ENCODE measurements at regions not wholly inside any gene's neighbourhood (a gene's known extent, or its start where the extent isn't known, plus 50 kb on each side); places are given as distances from the start of the nearest gene placed in this dataset.

DNA sequence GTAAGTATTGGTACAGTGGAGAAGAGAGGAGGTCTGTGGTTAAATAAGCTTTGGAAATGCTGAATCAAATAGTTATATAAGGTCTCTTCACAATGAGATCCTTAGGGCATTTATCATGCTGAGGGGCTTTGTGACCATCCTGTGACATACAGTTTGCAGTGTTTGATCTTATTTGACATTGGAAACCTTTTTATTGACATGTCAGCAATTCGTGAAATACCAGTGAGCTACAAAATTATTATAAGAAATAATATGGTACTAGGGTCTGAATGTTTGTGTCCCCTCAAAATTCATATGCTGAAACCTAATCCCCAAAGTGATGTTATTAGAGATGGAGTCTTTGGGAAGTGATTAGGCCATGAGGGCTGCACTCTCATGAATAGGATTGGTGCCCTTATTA lies 98.4 kb downstream of the MID1IP1 start:
- no peaks in the 10 kb centered on the region for H3K36me3 ChIP-seq (replicated peaks; ENCODE audit: control insufficient read depth, insufficient read depth, low read length)
- no peak overlapping the region for H3K4me3 ChIP-seq (ENCODE audit: insufficient read depth, low read depth, low read length)
- H3K27me3 ChIP-seq (ENCODE audit: control insufficient read depth, insufficient read depth, low read length): no peaks in the 10 kb centered on the region
- DNase-seq: no peak

DNA sequence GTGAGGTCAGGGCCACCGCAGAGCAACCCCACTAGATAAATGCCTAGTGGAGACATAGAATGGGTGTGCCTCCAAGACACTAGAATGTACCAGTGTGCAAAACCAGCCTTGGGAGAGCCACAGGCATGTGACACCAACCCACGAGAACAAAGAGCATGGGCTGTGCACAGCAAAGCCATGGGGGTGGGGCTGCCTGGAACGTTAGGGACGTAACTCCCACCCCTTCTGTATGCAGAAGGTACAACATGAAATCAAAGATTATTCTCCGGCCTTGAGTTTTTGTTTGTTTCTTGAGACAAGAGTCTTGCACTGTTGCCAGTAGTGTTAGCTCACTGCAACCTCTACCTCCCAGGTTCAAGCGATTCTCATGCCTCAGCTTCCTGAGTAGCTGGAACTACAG lies 99.5 kb downstream of the MID1IP1 start:
- Histone ChIP-seq H3K4me3 (ENCODE audit: insufficient read depth, low read depth, low read length) (no peak overlapping the region), H3K27me3 (ENCODE audit: control insufficient read depth, insufficient read depth, low read length) (no peaks in the 10 kb centered on the region), H3K36me3 (replicated peaks; ENCODE audit: control insufficient read depth, insufficient read depth, low read length) (no peaks in the 10 kb centered on the region)
- DNase-seq: no peak

DNA sequence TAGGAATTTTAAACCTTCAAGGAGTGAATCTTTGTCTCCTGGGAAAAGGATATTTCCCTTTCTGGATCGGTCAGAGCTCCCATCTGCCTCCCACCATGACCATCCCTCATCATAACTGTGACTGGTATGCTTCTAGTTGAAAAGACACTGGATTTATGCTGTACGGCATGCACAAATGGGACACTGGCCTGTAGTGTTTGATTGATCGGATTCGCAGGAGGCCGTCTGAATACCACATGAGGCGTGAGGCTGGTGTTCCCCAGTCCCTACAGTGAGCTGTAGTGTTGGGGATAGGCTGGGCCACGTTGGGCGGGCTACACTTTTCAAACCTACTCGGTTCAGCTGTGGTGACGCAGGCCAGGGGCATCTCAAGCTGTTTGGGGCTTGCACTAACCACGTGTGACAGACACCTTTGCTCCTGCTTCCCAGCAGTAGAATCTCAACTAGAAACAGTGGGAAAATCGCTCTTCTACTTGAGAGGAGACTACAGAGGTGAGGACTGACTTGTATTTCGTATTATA lies 101.8 kb downstream of the MID1IP1 start:
- Histone ChIP-seq H3K36me3 (replicated peaks; ENCODE audit: control insufficient read depth, insufficient read depth, low read length) (no peaks in the 10 kb centered on the region), H3K27me3 (ENCODE audit: control insufficient read depth, insufficient read depth, low read length) (no peaks in the 10 kb centered on the region), H3K4me3 (ENCODE audit: insufficient read depth, low read depth, low read length) (no peak overlapping the region)
- no peak for DNase-seq

DNA sequence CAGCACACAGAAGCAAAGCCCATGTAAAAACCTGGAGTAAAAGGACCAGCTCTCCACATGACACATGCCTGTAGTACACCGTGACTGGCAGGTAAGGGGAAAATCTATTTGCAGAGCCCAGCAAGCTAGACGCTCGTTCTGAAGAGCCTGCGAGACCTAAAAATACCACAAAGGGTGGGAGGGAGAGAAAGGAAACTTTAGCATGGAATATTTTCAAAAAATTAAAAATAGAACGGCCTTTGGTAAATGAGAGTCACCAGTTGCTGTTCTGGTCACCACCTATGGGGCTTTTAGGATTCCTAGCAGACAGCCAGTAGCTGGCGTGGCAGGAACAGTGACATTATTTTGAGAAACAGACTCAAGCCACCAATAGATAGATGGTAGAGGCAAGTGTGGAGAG lies 115.5 kb downstream of the MID1IP1 start:
- Histone ChIP-seq H3K27me3 (ENCODE audit: control insufficient read depth, insufficient read depth, low read length) (no peaks in the 10 kb centered on the region), H3K36me3 (replicated peaks; ENCODE audit: control insufficient read depth, insufficient read depth, low read length) (no peaks in the 10 kb centered on the region), H3K4me3 (ENCODE audit: insufficient read depth, low read depth, low read length) (no peak overlapping the region)
- no peak for DNase-seq

DNA sequence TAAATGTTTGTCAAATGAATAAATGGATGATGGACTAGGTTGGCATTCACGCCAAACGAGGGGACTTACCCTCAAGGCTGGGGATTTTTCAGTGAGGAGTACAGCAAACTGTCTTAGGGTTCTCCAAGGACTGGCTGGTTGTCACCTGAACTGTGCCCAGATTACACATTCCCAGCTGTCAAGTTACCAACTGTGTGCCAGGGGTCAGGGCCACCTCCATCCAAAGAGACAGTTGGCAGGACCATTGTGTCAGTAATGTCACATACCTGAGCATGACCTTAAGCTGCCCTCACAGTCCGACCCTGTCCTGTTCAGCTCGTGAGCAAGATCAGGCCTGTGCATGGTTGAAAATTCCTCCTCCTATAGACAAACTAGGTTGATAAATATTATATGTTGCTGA lies 116.7 kb downstream of the MID1IP1 start:
- Histone ChIP-seq H3K36me3 (replicated peaks; ENCODE audit: control insufficient read depth, insufficient read depth, low read length) (no peaks in the 10 kb centered on the region), H3K27me3 (ENCODE audit: control insufficient read depth, insufficient read depth, low read length) (no peaks in the 10 kb centered on the region), H3K4me3 (ENCODE audit: insufficient read depth, low read depth, low read length) (no peak overlapping the region)
- no peak for DNase-seq

DNA sequence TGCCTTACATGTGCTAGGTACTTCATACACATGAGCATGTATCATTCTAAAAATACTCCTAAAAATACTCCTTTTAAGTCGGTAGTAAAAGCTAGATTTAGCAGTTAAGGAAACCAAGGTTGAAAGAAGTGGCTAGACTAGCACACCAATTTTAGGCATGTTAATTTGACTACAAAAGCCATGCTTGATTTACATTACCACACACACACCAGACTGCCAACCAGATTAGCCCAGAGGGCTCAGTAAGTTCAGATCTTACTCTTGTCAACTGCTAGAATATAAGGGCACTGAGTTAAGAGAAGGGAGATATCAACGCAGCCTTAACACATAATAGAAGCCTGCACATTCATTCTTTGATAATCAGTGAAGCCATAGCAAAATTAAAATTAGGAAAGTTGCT lies 117.9 kb downstream of the MID1IP1 start:
- H3K36me3 ChIP-seq (replicated peaks; ENCODE audit: control insufficient read depth, insufficient read depth, low read length): no peaks in the 10 kb centered on the region
- no peak overlapping the region for H3K4me3 ChIP-seq (ENCODE audit: insufficient read depth, low read depth, low read length)
- no peaks in the 10 kb centered on the region for H3K27me3 ChIP-seq (ENCODE audit: control insufficient read depth, insufficient read depth, low read length)
- no peak for DNase-seq

DNA sequence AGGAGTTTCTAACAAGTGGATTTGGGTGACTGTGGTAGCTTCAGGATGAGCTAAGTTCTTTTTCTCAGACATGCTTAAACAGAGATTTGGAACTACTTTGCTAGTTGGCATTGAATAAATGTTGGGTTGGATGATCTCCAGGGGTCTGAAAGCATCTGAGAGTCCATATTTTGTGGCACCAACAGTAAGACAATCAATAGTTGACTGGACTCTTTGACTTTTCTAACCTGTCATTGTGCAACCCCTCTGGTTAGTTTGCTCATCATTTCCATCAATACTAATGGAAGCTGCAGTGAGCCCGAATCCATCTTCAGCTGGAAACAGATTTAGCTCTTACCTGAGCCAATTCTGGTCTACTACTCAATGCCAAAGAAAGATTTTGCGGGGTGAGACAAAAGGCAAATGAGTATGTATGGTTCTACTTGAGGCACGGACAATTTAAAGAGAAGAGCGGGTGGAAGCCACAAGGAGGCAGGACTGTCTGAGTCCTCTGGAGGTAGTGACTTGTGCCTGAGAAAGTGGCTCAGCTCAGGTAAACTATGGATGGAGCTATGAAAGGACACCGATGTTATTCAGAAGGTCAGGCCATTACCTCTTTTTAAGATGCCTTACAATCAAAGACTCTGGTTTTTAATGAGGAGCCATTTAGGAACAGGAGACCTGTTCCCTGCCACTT lies 118.7 kb downstream of the MID1IP1 start:
- Histone ChIP-seq H3K27me3 (ENCODE audit: control insufficient read depth, insufficient read depth, low read length) (no peaks in the 10 kb centered on the region), H3K4me3 (ENCODE audit: insufficient read depth, low read depth, low read length) (no peak overlapping the region), H3K36me3 (replicated peaks; ENCODE audit: control insufficient read depth, insufficient read depth, low read length) (no peaks in the 10 kb centered on the region)
- no peak for DNase-seq

DNA sequence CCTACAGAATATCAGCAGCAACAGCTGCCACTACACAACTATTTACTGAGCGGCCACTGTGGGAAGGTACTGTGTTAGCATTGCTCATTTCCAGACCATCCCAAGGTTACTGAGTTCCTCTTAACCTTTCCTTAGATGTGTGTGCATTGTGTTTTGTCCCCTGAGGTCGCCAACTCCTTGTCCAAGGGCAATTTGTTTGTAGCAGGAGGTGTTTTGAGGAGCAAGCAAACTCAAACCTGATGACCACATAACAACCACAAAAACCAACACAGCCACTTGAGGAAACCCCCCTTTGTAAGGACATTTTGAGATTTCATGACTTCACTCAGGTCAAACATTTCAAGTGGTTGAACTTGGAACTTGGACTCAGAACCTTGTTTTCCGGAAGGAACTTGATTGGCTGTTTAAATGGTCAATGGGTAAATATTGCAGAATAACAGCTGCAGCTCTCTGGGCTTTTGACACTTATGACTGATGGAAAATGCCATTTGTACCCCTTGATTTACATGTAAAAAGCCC lies 122.3 kb downstream of the MID1IP1 start:
- Histone ChIP-seq H3K4me3 (ENCODE audit: insufficient read depth, low read depth, low read length) (no peak overlapping the region), H3K27me3 (ENCODE audit: control insufficient read depth, insufficient read depth, low read length) (no peaks in the 10 kb centered on the region), H3K36me3 (replicated peaks; ENCODE audit: control insufficient read depth, insufficient read depth, low read length) (no peaks in the 10 kb centered on the region)
- no peak for DNase-seq

DNA sequence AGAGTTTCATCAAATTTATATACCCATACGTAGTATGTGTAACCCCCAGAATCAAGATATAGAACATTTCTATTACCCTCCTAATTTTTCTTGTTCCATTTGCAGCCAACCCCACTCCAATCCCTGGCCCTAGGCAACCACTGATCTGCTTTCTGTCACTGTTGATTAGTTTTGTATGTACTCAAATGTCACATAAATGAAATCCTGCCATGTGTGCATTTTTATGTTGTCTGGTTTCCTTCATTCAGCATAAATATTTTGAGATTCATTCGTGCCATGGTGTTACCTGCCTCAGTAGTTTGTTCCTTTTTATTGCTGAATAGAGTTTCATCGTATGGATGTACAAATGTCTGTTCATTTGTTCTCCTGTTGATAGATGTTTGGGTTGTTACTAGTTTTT lies 126.3 kb downstream of the MID1IP1 start:
- no peaks in the 10 kb centered on the region for H3K36me3 ChIP-seq (replicated peaks; ENCODE audit: control insufficient read depth, insufficient read depth, low read length)
- H3K27me3 ChIP-seq (ENCODE audit: control insufficient read depth, insufficient read depth, low read length): no peaks in the 10 kb centered on the region
- DNase-seq: no peak
- H3K4me3 ChIP-seq (ENCODE audit: insufficient read depth, low read depth, low read length): no peak overlapping the region

DNA sequence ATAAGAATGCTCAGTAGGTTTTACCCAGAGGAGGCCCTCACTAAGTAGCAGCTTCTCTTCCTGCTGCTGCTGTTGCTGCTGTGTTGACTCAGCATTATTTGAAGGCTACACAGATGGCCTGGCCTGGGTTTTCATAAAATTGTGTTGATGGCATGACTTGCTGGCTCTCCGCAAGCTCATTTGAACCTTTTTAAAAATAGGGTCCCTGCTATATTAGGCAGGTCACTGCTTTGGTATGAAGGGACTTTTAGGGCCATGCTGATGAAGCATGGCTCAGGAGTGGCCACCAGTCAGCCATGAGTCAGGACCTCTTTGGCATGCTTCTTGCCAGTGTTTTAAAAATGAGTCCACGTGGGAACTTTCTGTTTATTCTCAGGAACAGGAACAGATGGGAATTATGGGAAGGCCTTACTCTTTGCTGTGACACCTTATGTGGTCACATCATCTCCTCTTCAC lies 128.7 kb downstream of the MID1IP1 start:
- Histone ChIP-seq H3K27me3 (ENCODE audit: control insufficient read depth, insufficient read depth, low read length) (no peaks in the 10 kb centered on the region), H3K4me3 (ENCODE audit: insufficient read depth, low read depth, low read length) (no peak overlapping the region), H3K36me3 (replicated peaks; ENCODE audit: control insufficient read depth, insufficient read depth, low read length) (no peaks in the 10 kb centered on the region)
- DNase-seq: no peak

DNA sequence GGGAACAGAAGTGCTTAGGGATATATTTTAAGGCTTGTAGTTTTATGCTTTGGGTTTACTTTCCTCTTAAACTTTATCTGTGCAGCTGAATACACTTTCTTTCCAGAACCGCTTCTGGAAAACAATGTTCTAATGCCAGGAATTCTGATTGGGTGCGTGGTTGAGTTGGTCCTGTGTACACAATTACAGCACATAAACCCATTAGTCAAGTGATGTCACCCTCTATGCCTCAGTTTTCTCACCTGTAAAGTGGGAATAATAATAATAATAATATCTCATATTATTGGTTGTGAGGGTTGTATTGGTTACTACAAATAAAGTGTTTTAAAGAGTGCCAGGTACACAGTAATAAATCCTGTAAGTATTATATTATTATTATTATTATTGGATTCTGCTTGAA lies 129.2 kb downstream of the MID1IP1 start:
- DNase-seq: no peak
- no peaks in the 10 kb centered on the region for H3K27me3 ChIP-seq (ENCODE audit: control insufficient read depth, insufficient read depth, low read length)
- no peak overlapping the region for H3K4me3 ChIP-seq (ENCODE audit: insufficient read depth, low read depth, low read length)

DNA sequence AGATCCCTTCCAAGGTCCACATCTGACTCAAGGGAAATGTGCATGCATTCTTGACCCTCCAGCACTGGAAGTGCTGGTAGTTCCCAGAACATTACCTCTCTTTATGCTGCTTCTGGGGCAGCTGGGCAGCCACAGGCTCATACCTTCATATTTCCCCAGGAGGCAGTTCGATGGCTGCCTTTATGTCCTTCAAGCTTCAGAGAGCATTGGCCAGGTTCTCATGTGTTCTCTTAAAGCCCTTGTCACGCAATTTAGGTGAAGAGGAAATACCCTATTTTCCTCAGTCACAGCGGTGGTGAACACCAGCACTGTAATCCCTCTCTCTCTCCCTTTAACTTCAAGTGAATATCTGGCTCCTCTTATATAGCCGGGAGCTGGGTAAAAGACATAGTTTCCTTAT lies 134.3 kb downstream of the MID1IP1 start:
- H3K27me3 ChIP-seq (ENCODE audit: control insufficient read depth, insufficient read depth, low read length): no peaks in the 10 kb centered on the region
- no peak for DNase-seq
- no peak overlapping the region for H3K4me3 ChIP-seq (ENCODE audit: insufficient read depth, low read depth, low read length)
- no peaks in the 10 kb centered on the region for H3K36me3 ChIP-seq (replicated peaks; ENCODE audit: control insufficient read depth, insufficient read depth, low read length)

More for the DNA sequence above, 129.2 kb downstream of the MID1IP1 start:
- H3K36me3 ChIP-seq (replicated peaks; ENCODE audit: control insufficient read depth, insufficient read depth, low read length): no peaks in the 10 kb centered on the region

DNA sequence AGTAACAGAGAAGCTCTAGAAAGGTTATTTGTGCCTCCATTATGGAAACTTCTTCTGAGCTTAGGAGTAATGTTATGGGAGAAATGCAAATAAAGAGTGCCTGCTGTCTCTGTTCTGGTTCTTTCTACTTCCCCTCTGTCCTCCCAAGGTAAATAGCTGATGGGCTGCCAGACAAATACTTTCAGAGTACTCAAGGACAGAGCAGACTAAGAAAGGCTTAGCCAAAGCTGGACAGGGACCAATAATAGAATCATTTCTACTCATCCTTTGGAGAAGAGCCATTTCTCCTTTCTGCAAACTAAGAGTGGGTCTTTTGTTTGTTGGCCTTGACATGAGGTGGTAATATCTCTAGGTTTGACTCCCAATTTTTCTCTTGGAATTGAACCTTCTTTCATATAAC lies 136.1 kb downstream of the MID1IP1 start:
- Histone ChIP-seq H3K27me3 (ENCODE audit: control insufficient read depth, insufficient read depth, low read length) (no peaks in the 10 kb centered on the region), H3K36me3 (replicated peaks; ENCODE audit: control insufficient read depth, insufficient read depth, low read length) (no peaks in the 10 kb centered on the region), H3K4me3 (ENCODE audit: insufficient read depth, low read depth, low read length) (no peak overlapping the region)
- no peak for DNase-seq

DNA sequence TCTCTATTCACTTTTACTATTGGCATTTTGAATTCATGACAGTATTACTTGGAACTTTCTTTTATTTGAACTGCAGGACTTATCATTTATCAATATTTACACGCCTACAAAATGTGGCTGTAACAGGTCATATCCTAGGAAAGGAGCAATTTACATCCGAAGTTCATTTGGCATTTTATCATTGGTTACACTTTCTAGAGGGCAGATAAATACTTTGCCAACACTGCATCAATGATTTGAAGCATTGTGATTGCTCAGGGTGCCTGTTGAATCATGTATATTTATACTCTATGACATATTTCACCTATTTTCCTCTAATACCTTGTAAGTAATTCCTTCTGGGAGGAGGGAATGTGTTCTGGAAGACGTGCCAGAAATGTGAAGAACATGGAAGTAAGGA lies 136.7 kb downstream of the MID1IP1 start:
- Histone ChIP-seq H3K27me3 (ENCODE audit: control insufficient read depth, insufficient read depth, low read length) (no peaks in the 10 kb centered on the region), H3K4me3 (ENCODE audit: insufficient read depth, low read depth, low read length) (no peak overlapping the region), H3K36me3 (replicated peaks; ENCODE audit: control insufficient read depth, insufficient read depth, low read length) (no peaks in the 10 kb centered on the region)
- DNase-seq: no peak

DNA sequence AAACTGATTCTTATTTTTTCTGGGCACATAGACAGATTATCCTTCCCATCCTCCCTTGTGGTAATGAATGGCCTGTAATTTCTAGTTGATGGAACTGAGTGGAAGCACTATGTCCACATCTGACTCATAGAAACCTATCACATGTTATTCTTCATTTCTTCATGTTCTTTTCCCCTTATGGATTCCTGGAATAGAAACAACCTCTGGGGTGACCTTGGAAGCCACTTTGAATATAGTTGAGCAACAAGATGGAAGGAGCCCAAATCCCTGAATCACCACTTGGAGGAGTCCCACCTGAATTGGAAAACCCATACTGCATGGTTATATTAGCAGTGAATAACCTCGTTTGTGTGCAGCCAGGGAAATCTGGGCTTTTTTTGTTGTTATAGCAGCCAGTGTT lies 137.8 kb downstream of the MID1IP1 start:
- Histone ChIP-seq H3K27me3 (ENCODE audit: control insufficient read depth, insufficient read depth, low read length) (no peaks in the 10 kb centered on the region), H3K36me3 (replicated peaks; ENCODE audit: control insufficient read depth, insufficient read depth, low read length) (no peaks in the 10 kb centered on the region), H3K4me3 (ENCODE audit: insufficient read depth, low read depth, low read length) (no peak overlapping the region)
- DNase-seq: no peak

DNA sequence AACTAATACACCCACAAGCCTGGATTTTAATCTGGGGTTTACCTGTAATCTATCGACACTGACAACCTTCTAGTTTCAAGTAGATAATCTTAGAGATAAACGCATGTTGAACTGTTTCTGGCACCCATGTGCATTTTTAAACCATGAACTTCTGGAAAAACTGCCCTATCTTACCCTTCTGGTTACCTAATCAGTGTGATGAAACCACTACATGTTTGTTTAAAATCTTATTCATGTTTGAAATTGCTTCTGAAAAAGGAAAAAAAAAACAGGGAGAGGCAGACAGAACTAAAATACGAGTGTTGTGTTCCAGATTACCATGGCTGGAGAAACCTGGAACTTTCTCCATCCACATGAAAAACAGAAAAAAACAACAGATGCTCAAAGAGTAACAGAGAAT lies 139.3 kb downstream of the MID1IP1 start:
- Histone ChIP-seq H3K27me3 (ENCODE audit: control insufficient read depth, insufficient read depth, low read length) (no peaks in the 10 kb centered on the region), H3K4me3 (ENCODE audit: insufficient read depth, low read depth, low read length) (no peak overlapping the region), H3K36me3 (replicated peaks; ENCODE audit: control insufficient read depth, insufficient read depth, low read length) (no peaks in the 10 kb centered on the region)
- DNase-seq: no peak

Measured in H7 (cell line).